Prostate gland (tissue), 2 donors: ENCODE measurements at regions not wholly inside any gene's neighbourhood (a gene's known extent, or its start where the extent isn't known, plus 50 kb on each side); places are given as distances from the start of the nearest gene placed in this dataset.
"Not testable (repeated sequence)": the region's sequence is repeated elsewhere in the genome, so short reads cannot be mapped to it uniquely, and the experiment has no call there.

ENCODE experiments used
- CTCF ChIP-seq, 4 experiments: fragments of 200-600 bp in 2 of 4; fragments of 450-650 bp in 2 of 4; sonication (generic) in 2 of 4; IDR thresholded peaks; 1 replicate in 3 of 4; 2 replicates in 1 of 4; pipeline ENCODE4 v1.5.1; 2016 to 2019; ENCODE audit warnings: antibody characterized with exemption in 4 of 4, mild to moderate bottlenecking in 2 of 4, moderate library complexity in 2 of 4
- POLR2A ChIP-seq: fragments of 450-650 bp; IDR thresholded peaks from one replicate; pipeline ENCODE4 v1.6.1; 2016; ENCODE audit warnings: antibody characterized with exemption, mild to moderate bottlenecking
- POLR2AphosphoS5 ChIP-seq: sonication (generic); formaldehyde crosslinking; IDR thresholded peaks from one replicate; pipeline ENCODE4 v1.6.1; 2017; ENCODE audit warnings: antibody characterized with exemption

- not testable (repeated sequence) for TF ChIP-seq CTCF (IDR thresholded peaks at IDR 0.05); POLR2A; POLR2AphosphoS5
Observed at GRCh38 chr7:73221724-73222123, 86.9 kb downstream of the NSUN5 start.
